ENCODE measurements at regions not wholly inside any gene's neighbourhood (a gene's known extent, or its start where the extent isn't known, plus 50 kb on each side); places are given as distances from the start of the nearest gene placed in this dataset.

DNA sequence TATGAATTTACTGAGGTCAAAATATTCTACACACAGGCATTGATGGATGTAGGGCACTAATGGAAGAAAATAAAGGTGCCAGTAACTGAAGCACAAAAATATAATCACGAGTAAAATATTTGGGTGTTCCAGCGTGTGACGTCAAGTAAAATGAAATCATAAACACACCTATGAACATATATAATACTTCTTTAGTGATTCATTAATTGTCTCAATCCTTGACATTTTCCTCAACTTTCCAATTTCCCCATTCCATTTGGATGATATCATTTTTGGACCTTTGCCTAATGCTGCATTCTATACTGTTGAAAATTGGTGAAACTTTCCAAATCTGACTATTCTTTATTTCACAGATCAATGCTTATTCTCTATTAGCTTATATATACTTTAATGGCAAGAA lies 649.3 kb downstream of the GALC start:
- TF ChIP-seq, protein P1, sequence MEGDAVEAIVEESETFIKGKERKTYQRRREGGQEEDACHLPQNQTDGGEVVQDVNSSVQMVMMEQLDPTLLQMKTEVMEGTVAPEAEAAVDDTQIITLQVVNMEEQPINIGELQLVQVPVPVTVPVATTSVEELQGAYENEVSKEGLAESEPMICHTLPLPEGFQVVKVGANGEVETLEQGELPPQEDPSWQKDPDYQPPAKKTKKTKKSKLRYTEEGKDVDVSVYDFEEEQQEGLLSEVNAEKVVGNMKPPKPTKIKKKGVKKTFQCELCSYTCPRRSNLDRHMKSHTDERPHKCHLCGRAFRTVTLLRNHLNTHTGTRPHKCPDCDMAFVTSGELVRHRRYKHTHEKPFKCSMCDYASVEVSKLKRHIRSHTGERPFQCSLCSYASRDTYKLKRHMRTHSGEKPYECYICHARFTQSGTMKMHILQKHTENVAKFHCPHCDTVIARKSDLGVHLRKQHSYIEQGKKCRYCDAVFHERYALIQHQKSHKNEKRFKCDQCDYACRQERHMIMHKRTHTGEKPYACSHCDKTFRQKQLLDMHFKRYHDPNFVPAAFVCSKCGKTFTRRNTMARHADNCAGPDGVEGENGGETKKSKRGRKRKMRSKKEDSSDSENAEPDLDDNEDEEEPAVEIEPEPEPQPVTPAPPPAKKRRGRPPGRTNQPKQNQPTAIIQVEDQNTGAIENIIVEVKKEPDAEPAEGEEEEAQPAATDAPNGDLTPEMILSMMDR (conservative IDR thresholded peaks at IDR 0.05): no peak
- no peak for TF ChIP-seq ZFX (IDR thresholded peaks at IDR 0.05)

All from C4-2B (cell line).